Kidney capillary endothelial cell (primary cell): ENCODE measurements at regions not wholly inside any gene's neighbourhood (a gene's known extent, or its start where the extent isn't known, plus 50 kb on each side); places are given as distances from the start of the nearest gene placed in this dataset.

Experiments
- DNase-seq: peaks from one replicate; pipeline ENCODE4 v3.0.0-alpha.2; 2018; ENCODE audit warnings: low spot score

DNA sequence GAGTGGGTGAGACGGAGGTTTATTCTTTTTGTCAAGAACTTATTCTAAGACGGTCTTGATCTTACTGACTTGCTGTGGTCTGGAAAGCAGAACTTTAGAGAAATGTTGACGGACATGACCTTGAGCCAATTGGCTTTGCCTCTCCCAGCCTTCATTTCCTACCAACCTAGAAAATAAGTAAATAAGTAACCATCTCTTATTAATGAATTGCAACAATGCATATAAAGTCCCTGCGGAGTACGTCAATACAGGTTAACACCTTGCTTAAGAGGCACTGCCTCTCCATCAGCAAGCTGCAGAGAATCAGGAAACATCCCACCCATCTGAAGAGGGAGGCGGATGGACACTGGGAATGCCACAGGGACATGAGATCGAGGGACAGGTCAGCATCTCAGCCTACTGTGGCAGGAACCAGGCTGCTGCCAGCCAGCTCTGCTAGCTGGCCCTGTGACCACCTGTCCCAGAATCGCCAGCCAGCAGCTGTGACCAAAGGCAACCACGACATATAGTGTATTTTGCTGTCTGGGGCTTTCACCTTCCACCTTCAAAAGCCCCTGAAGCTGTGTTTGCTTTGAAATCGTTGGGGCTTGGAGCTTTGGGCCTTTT is 208.3 kb downstream of the BCL11B start:
- no peak for DNase-seq

DNA sequence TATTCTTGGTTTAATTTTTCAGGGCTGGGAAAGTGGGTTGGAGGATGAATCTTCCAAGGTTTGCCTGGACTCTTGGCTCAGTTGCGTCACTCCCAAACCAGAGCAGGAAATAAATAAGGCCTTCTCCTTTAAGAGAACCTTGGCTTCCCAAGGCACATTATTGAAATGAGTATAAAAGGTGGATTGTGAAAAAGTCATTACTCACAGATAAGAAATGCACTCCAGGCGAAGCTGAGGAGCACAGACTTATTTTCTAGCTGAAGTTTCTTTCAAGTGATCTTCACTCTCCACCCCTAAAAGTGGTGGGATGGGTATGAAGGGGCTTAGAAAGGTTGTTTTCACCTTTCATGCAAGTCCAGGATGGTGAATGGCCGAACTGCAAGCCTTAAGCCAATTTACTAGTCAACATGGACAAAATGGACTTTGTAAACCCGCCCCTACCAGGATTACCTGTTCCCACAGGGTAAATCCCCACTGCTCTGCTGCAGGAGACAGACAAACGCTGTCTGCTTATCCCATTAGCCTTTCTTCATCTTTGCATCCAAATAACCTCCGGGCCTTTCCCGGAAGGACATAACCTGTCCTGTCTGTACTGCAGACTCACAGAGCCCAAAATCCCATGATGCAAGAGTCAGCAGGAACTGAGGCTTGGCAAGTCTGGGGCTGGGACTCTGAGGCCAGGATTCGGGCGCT is 207.6 kb downstream of the BCL11B start:
- no peak for DNase-seq

DNA sequence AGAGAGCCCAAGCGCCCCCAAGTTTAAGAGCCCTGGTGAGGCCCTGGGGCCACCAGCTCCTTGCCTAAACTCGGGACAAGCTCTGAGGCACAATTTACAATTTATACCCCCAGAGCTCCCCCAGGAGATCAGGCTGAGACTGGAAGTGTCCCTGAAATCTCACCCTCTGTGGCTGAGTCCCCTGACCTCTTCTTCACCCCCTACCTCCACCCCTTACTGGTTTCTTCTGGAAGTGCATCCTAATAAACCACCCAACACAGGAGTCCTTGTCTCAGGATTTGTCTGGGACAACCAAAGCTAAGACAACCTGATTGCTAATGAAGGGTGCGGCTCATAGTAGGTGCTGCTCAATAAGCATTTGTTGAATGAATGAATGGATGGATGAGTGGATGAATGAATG is 206.4 kb downstream of the BCL11B start:
- DNase-seq, result no peak

DNA sequence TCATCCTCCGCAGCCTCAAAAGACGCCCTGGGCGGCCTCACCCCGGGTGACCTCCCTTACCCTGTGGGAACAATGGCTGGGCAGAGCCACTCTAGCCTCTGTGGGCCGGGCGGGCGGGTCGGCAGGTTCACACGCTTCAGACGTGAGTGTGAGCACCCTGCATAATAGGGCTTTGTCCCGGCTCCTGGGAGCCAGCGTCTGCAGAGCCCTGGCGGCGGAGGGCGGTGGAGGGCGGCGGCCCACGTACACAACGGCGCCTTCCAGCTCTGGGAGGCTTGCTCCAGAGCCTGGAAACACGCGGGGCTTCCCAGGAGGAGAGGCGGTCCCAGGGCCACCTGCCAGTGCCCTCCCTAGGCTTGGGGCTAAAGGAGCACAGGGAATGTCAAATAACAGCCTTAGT is 205.6 kb downstream of the BCL11B start:
- DNase-seq, result no peak

DNA sequence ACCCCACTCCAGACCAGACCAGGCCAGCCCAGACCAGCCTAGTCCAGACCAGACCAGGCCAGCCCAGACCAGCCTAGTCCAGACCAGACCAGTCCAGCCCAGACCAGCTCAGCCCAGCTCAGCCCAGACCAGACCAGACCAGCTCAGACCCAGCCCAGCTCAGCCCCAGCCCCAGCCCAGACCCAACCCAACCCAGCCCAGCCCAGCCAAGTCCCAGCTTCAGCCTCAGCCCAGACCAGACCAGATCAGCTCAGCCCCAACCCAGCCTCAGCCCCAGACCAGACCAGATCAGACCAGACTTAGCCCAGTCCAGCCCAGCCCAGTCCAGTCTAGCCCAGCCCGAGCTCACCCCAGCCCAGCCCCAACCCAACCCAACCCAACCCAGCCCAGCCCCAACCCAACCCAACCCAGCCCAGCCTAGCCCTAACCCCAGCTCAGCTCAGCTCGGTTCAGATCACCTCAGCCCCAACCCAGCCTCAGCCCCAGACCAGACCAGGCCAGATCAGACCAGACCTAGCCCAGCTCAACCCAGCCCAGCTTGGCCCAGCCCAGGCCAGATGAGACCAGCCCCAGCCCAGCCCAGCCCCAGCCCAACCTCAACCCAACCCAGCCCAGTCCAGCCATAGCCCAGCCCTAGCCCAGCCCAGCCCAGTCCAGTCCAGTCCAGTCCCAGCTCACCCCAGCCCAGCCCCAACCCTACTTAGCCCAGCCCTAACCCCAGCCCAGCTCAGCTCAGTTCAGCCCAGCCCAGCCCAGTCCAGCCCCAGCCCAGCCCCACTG is 204.7 kb downstream of the BCL11B start:
- no peak for DNase-seq

DNA sequence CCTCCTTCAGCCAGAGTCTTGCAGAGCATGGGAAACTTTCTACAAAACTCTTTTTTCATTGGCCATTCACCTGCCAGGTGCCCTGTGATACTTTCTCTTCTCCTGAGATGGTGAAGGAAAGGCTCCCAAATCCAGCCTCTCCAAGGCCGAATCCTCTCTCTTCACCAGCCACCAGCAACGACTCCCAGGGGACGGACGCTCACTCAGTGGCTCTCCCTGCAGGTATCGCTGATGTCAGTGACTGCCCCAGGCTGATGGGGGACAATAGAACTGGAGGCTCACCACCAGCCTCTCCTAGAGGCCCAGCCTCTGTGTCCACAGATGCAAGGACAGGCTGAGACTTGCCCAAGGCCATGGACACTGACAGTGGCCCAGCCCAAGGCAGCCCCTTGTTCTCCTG is 204.1 kb downstream of the BCL11B start:
- DNase-seq, result no peak

DNA sequence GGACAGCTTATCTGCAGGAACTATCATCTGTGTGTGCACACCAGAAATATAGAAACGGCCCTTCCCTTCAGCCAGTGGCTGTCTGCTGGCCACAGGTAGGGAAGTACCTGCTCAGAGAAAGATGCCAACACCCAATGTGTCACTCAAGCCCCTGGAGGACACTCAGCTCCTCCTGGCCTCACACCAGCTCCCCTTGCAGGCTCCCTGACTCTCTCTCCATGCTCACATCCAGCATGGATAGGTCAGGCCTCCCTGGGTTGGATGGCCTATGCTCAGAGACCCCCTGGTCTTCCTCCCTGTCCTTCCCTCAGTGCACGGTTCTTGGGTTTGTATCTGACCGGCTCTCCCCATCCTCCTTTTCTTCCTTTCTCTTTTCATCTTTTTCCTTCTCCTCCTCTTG is 202.1 kb downstream of the BCL11B start:
- DNase-seq, result no peak

DNA sequence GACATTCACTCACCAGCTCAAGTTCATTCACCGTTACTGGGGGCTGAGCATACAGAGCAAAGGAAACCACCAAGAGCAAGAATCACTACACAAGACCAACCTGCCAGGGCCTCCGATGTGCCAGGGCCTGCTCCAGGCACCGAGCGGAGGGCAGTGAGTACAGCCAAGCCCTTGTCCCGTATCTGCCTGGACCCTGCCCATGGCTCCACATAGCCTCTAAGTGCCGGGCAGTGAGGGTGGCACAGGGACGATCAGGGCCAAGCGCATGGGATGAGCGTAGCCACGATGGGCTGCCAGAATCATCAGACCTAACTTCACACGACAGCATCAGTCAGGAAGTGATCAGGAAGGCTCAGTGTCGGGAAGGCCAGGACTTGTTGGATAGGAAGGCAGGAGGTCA is 199.6 kb downstream of the BCL11B start:
- DNase-seq, result no peak

DNA sequence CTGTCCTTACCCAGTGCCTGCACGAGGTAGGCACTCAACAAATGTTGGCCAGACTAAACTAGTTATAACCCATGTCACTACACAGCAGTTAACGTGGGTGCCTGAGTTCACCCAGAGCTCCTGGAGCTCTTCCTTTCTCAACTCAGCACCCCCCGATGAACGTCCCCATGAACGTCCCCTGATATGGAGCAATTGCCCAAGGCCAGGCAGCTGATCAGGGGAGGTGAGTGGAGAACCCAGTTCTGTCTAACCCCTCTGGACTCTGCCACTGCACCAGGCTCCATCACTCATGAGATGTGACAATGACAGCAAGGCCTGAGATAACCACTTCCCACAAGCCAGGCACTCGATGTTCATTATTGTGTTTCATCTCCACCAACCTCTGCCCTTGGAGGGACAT is 199.0 kb downstream of the BCL11B start:
- no peak for DNase-seq

DNA sequence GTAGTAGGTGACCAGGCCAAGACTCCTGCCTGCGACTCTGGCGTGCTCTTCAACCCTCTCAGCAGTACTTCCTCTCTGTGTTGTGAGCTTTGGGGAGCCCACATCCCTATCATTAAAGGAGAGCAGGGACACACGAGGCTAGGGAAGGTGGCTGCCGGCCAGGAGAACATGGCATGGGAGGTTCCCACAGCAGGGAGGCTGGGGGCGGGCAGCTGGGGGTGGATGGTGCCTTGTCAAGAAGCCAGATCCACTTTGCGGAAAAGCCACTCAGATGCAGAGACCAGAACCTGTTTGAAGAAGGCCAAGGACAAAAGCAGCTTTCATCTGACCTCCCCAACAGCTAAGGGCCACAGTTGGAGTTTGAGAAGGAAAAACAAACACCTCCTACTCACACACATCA is 198.6 kb downstream of the BCL11B start:
- no peak for DNase-seq

DNA sequence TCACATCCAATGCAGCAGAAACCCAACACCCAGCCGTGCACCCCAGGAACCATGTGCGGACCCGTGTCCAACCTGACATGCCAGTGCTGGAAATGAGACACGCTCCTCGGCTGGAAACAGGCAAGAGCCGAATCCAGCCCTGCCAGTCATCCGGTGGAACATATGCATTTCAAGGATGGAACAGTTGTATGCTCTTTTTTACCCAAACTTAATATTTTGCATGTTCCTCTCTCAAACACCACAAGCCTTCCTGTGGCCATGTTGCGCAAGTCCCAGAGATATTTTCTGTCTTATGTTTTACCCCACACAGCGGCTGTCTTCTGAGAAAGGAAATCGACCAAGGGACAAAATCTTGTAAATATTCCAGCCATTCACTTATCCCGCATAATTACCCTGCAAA is 196.9 kb downstream of the BCL11B start:
- DNase-seq, result no peak

DNA sequence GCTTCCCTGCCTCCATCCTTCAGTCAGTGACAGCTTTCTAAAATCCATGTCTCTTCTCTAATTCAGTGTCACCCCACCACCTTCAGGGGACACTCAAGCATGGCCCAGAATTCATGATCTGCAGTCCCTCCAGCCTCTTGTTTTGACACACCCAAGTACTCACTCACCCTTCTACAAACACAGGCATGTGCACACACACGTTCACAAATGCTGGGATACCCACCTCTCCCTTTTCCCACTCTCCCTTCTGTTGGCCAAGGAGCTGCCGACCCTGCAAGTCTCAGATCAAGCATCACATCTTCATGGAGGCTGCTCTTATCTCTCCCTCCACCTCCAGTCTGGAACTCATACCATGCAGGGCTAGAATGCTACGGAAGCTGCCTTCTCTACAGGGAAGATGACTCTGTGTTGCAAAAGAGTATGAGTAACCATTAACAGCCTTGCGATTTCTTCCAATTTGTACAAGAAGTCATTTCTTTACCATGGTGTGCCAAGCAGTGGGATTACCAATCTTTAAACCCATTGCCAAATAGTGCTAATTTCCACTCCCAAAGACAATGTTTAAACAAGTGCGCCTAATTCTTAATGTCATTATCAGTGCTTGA is 196.1 kb downstream of the BCL11B start:
- DNase-seq, result no peak

DNA sequence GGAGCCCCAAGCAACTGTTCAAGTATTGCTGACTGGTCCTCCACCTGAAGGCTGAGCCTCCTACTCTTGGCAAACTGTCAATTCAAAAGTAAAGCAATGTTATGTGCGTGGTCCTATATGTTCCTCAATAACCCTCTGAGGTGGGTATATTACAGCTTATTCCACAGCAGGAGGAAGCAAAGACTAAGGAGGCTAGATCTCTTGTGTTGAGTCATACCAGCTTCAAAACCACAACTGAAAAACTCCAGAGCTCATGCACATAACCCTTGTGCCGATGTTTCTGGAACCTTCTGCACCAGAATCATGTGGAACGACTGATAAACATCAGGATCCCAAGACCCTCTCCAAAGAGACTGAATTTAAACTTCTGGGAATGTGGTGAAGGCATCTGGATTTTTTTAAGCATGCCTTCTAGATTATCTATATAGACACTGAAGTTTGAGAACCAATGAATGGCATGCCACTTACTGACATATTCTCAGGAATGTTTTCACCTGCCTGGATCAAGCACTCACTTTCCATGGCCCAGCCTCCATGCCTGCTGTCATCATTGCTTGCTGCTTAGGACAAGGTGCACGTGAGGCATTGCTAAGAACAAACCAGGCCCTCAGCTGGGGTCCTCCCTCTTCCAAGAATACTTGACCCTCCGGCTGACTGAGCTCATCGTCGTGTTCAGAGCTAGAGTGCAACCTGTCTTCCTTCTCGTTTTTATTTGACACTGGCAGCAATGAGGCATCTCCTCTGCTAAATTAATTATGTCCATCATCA is 194.7 kb downstream of the BCL11B start:
- no peak for DNase-seq

DNA sequence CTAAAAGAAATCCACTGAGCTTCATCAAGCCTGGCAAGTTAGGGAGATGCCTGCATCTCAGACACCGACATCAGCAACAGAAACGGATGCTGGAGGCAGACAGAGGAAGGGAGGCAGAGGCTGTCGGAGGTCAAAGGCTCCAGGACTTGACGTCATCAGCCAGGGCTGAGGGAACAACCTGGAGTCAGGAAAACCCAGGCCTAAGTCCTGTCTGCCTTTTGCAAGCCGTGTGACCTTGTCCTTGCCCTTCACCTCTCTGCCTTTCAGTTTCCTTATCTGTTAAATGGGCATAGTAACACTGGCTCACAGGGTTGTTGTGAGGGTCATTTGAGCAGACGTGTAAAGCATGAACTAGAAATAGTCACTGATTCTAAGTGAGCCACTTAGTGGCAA is 194.2 kb downstream of the BCL11B start:
- no peak for DNase-seq

DNA sequence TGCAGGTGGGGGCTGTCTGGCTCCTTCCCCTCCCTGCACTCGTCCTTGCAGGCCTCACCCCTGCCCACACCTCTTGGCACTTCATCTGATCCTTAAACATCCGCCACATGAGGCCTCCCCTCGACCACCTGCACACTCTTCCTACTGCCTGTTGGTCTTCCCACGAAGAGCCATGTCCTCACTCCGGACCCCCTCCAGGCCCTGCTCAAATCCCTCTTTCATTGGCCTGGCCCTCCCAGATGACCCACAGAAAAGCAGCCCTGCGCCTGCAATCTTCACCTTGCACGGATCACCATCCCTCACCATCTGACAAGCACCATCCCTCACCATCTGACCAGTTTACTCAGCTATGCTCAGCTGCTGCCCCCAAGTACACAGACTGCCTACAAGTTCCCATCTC is 193.6 kb downstream of the BCL11B start:
- no peak for DNase-seq

DNA sequence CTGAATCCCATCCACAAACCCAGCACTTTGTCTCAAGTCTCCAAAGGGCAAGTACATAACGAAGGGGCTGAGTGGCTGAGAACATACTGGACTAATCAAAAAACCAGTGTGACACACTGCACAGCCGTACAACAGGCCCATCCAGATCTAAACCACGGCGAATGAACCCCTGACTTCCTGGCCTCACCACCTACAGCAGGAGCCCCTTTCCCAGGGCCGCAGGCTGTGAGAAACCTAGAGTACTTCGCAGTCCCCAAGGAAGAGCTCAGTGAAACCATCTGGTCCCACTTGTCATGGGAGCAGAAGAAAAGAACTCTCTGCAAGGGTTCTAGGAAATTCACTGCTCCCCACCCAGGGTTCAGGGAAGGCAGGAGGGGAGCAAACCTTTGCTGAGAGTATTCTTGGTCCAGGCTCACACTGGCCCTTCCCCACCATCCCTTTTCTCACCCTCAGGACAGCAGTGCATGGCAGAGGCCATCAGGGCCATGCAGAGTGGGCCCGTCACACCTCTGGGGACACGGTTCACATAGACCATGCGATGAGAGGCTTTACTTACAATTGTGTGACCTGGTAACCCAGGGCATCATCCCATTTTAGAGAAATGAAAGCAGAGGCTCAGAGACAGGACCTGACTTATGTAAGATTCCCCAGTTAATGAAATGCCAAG is 192.8 kb downstream of the BCL11B start:
- no peak for DNase-seq

DNA sequence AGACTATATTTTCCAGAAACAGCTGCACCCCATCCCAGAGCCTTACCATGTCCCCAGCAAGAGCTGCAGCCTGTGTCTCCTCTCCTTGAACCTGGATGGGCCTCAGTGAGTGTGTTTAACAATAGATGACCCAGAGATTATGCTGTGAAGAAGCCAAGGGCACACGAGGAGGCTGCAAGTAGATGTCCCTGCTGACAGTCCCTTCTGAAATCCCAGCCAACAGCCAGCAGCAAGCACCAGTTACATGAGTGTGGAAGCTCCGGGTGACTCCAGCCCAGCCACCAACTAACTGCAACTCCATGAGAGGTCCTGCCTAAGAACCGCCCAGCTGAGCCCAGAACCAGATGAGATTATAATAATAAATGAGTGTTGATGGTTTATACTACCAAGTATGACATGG is 191.7 kb downstream of the BCL11B start:
- DNase-seq, result no peak

DNA sequence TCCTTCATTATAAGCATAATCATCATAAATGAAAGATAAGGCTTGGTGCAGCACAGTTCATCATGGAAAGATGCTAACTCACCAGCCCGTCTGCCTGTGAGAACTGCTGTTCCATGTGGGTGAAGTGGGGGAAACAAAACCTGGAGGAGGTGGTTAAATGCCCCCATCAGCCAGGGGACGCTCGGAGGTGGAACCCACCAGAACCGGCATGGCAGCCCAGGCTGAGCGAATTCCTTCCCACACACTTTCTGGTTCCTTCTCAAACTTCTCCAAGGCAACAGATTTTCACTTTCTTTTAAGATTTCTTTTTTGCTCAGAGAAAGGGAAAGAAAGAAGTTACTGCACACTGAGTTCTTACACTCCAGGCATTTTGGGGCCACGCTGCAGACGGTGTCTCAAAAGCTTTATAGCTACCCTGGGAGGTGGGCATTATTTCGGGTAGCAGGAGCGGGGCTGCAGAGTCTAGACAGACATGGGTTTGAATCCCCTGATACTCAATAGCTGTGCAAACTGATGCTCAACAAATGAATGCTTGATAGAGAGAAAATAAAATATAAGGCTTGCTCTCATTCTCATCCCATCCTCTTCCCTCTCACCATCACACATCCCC is 190.7 kb downstream of the BCL11B start:
- no peak for DNase-seq

DNA sequence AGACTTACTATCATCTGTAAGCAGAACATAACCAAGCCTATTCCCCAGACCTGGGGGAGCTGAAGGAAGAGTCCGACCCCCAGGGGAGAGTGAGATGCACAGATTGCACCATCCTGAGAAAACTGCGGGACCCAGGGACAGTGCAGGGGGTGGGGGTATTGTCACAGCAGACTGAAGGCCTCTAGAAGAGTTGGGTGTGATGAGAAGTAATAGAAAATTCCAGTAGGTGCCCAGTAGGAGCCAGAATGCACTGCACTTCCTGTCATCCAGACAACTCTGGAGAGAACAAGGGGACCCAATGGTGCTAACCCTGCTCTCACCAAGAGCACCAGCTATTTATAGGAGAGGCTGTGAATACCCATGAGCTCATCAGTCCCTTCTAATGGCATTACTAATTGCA is 190.1 kb downstream of the BCL11B start:
- no peak for DNase-seq

DNA sequence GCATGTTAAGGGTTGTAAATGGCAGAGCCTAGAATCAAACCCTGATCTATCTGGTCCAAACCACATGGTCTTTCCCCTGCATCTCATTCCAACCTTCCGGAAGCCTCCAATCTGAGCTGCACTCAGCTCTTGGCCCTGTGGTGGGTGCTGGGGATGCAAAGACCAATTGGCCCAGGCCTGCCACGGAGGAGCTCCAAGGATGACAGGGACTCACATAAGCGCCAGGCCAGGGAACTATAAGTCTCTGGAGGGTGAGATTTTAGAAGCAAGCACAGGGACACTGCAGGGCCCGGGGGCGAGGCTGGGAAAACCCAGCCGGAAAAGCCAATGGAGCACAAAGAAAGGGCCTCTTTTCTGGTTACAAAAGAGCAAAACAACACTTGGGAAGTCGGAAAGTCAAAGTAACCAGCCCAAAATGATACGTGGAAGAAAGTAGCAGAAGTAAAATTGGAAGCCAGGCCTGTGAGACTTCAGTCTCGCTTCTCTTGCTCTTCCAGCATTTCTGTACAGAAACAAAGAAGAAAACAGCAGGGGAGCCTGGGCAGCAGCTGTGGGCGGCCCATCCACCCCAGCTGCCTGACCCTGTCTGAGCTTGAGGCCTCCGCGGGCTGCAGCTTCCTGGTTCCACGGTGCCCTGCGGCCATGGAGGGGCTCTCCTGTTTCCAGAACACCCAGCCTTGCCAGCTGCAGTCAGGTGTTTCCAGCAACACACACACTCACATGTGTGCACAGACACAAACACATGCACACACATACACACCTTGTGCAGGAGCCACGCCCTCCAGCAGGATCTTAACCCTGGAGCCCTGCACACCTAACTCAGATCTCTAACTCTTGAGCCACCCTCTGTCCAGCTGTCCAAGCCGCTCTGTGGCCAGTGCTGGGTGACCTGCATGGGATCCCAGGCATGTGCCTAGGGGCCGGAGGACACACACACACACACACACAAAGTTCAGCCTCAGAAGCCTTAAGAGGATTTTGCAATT is 178.2 kb downstream of the BCL11B start:
- DNase-seq, result no peak
